ENCODE measurements at regions not wholly inside any gene's neighbourhood (a gene's known extent, or its start where the extent isn't known, plus 50 kb on each side); places are given as distances from the start of the nearest gene placed in this dataset.

GRCh38 chr10:8189458-8189857 lies 135.0 kb downstream of the GATA3 start:
- dilution Hi-C loops (cut with HindIII; ENCODE audit: low sequenced_read_pairs, unreplicated experiment) (no loop called here), in situ Hi-C loops (cut with MboI; ENCODE audit: low sequenced_read_pairs) (no loop called here), intact Hi-C loops (cut with micrococcal nuclease) (no loop called here)
- ChIA-PET CTCF (no interaction called here), POLR2A (ENCODE audit: unreplicated experiment) (no interaction called here)
- Histone ChIP-seq H2BK20ac (ENCODE audit: low read depth, low read length) (no peak overlapping the region), H3K4me2 (ENCODE audit: low read depth, low read length) (no peak overlapping the region), H2BK15ac (ENCODE audit: low read depth, low read length) (no peak overlapping the region), H3K4me1 (ENCODE audit: control insufficient read depth, insufficient read depth, low read length) (no peaks in the 10 kb centered on the region), H4K8ac (ENCODE audit: low read depth in 2 of 2, low read length in 2 of 2) (no peak overlapping the region), H3K9ac (ENCODE audit: low read depth, low read length) (no peak overlapping the region), H3K27ac (ENCODE audit: insufficient read depth, low read length) (no peak overlapping the region), H3K18ac (ENCODE audit: low read depth, low read length) (no peak overlapping the region), H2BK5ac (ENCODE audit: low read depth, low read length, poor library complexity, severe bottlenecking) (no peak overlapping the region), H3K36me3 (ENCODE audit: control insufficient read depth, insufficient read depth, low read length) (no peaks in the 10 kb centered on the region), H2AK5ac (ENCODE audit: low read depth, low read length) (no peak overlapping the region), H3K9me1 (ENCODE audit: insufficient read depth, low read length) (no peaks in the 10 kb centered on the region), H4K5ac (ENCODE audit: low read depth, low read length) (no peak overlapping the region), H3K79me1 (ENCODE audit: low read depth in 1 of 2, low read length in 2 of 2) (no peaks in the 10 kb centered on the region), H3K14ac (replicated peaks; ENCODE audit: low read depth, low read length) (no peak overlapping the region), H3K23ac (ENCODE audit: low read depth, low read length) (no peak overlapping the region), H3K4ac (ENCODE audit: low read depth, low read length) (no peak overlapping the region), H3K9me3 (ENCODE audit: control insufficient read depth, insufficient read depth, low read length) (peaks cover 11% of the 10 kb centered on the region), H4K20me1 (ENCODE audit: insufficient read depth, low read length) (no peaks in the 10 kb centered on the region), H3K27me3 (ENCODE audit: control insufficient read depth, insufficient read depth, low read length) (no peaks in the 10 kb centered on the region), H2BK120ac (ENCODE audit: low read depth, low read length) (no peak overlapping the region), H2AFZ (replicated peaks; ENCODE audit: low read length, poor library complexity) (no peak overlapping the region), H3K56ac (ENCODE audit: extremely low read depth, insufficient read depth, low read length) (no peak overlapping the region), H4K91ac (ENCODE audit: insufficient read depth, low read depth, low read length) (no peak overlapping the region), H3K4me3 (ENCODE audit: insufficient read depth, low read depth, low read length) (no peak overlapping the region), H2AK9ac (replicated peaks; ENCODE audit: low read depth, low read length, poor library complexity) (no peak overlapping the region)
- DNase-seq, result no peak
- ATAC-seq (ENCODE audit: low read depth), result no peak
- no TSS peak for BruUV-seq (replicated peaks)
- no peak for TF ChIP-seq USF2 (IDR thresholded peaks at IDR 0.05; ENCODE audit: low read depth, low read length)
- no peak for TF ChIP-seq CEBPB (IDR thresholded peaks at IDR 0.05; ENCODE audit: low read depth, low read length)
- TF ChIP-seq CHD1 (IDR thresholded peaks at IDR 0.05; ENCODE audit: low read depth, low read length), result no peak
- no peak for TF ChIP-seq FOS (IDR thresholded peaks at IDR 0.05; ENCODE audit: low read depth, low read length)
- no peak for TF ChIP-seq MAFK (IDR thresholded peaks at IDR 0.05; ENCODE audit: low read depth, low read length)
- TF ChIP-seq, protein P1, sequence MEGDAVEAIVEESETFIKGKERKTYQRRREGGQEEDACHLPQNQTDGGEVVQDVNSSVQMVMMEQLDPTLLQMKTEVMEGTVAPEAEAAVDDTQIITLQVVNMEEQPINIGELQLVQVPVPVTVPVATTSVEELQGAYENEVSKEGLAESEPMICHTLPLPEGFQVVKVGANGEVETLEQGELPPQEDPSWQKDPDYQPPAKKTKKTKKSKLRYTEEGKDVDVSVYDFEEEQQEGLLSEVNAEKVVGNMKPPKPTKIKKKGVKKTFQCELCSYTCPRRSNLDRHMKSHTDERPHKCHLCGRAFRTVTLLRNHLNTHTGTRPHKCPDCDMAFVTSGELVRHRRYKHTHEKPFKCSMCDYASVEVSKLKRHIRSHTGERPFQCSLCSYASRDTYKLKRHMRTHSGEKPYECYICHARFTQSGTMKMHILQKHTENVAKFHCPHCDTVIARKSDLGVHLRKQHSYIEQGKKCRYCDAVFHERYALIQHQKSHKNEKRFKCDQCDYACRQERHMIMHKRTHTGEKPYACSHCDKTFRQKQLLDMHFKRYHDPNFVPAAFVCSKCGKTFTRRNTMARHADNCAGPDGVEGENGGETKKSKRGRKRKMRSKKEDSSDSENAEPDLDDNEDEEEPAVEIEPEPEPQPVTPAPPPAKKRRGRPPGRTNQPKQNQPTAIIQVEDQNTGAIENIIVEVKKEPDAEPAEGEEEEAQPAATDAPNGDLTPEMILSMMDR (conservative IDR thresholded peaks at IDR 0.05; ENCODE audit: low read depth, low read length), result no peak
- TF ChIP-seq MAZ (IDR thresholded peaks at IDR 0.05; ENCODE audit: borderline replicate concordance, low read depth, low read length), result no peak
- TF ChIP-seq, protein P2, sequence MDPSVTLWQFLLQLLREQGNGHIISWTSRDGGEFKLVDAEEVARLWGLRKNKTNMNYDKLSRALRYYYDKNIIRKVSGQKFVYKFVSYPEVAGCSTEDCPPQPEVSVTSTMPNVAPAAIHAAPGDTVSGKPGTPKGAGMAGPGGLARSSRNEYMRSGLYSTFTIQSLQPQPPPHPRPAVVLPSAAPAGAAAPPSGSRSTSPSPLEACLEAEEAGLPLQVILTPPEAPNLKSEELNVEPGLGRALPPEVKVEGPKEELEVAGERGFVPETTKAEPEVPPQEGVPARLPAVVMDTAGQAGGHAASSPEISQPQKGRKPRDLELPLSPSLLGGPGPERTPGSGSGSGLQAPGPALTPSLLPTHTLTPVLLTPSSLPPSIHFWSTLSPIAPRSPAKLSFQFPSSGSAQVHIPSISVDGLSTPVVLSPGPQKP (IDR thresholded peaks at IDR 0.05; ENCODE audit: borderline replicate concordance, low read depth, low read length), result no peak
- no peak for TF ChIP-seq MXI1 (IDR thresholded peaks at IDR 0.05; ENCODE audit: borderline replicate concordance, low read depth, low read length)
- no CpG with 5 or more reads among the region's 8 CpGs for WGBS, 2 experiments (ENCODE audit: extremely low coverage in 2 of 2, insufficient read length in 1 of 2)

Measured in IMR-90 (cell line).